Mesendoderm (in vitro differentiated cells): ENCODE measurements at regions not wholly inside any gene's neighbourhood (a gene's known extent, or its start where the extent isn't known, plus 50 kb on each side); places are given as distances from the start of the nearest gene placed in this dataset.

Experiments used
- DNase-seq: peaks from one replicate; pipeline ENCODE4 v3.0.0; 2013
- H2AK5ac ChIP-seq: 2 replicates; pipeline ENCODE4 v1.6.1; 2013; ENCODE audit warnings: low read length, inconsistent platforms
- H2BK120ac ChIP-seq: 2 replicates; pipeline ENCODE4 v1.6.1; 2013; ENCODE audit warnings: low read depth, mild to moderate bottlenecking, low read length, moderate library complexity, mixed read lengths
- H2BK15ac ChIP-seq: replicated peaks from 2 replicates; pipeline ENCODE4 v1.6.1; 2013; ENCODE audit warnings: low read depth, mild to moderate bottlenecking, moderate library complexity
- H2BK5ac ChIP-seq: 2 replicates; pipeline ENCODE4 v1.6.1; 2013; ENCODE audit warnings: low read length, inconsistent platforms
- H3K18ac ChIP-seq: 2 replicates; pipeline ENCODE4 v1.6.1; 2013; ENCODE audit warnings: mild to moderate bottlenecking, low read length, mixed read lengths
- H3K23ac ChIP-seq: one replicate; pipeline ENCODE4 v1.6.1; 2013; ENCODE audit warnings: low read length
- H3K27ac ChIP-seq: 2 replicates; pipeline ENCODE4 v1.5.1; 2013; ENCODE audit warnings: low read depth, mild to moderate bottlenecking, inconsistent platforms, low read length, moderate library complexity
- H3K27me3 ChIP-seq: 2 replicates; pipeline ENCODE4 v1.6.1; 2013; ENCODE audit warnings: low read length, control low read depth, mild to moderate bottlenecking, inconsistent platforms; ENCODE audit not compliant: insufficient read depth, poor library complexity
- H3K36me3 ChIP-seq: 2 replicates; pipeline ENCODE4 v1.6.1; 2013; ENCODE audit warnings: low read length, inconsistent platforms; ENCODE audit not compliant: control insufficient read depth, insufficient read depth
- H3K4ac ChIP-seq: one replicate; pipeline ENCODE4 v1.6.1; 2013; ENCODE audit warnings: low read depth, mild to moderate bottlenecking, low read length, moderate library complexity
- H3K4me1 ChIP-seq: 2 replicates; pipeline ENCODE4 v1.6.1; 2013; ENCODE audit warnings: low read depth, low read length, inconsistent platforms; ENCODE audit not compliant: control insufficient read depth
- H3K4me2 ChIP-seq: 2 replicates; pipeline ENCODE4 v1.6.1; 2013; ENCODE audit warnings: low read length
- H3K4me3 ChIP-seq: 2 replicates; pipeline ENCODE4 v1.5.1; 2013; ENCODE audit warnings: mild to moderate bottlenecking, low read length
- H3K56ac ChIP-seq: one replicate; pipeline ENCODE4 v1.6.1; 2013; ENCODE audit warnings: low read length
- H3K79me1 ChIP-seq: 2 replicates; pipeline ENCODE4 v1.6.1; 2013; ENCODE audit warnings: low read length, inconsistent platforms
- H3K79me2 ChIP-seq: 2 replicates; pipeline ENCODE4 v1.6.1; 2013; ENCODE audit warnings: mild to moderate bottlenecking, low read length; ENCODE audit not compliant: control insufficient read depth, insufficient read depth
- H3K9ac ChIP-seq: 2 replicates; pipeline ENCODE4 v1.6.1; 2013; ENCODE audit warnings: low read length, inconsistent platforms
- H4K5ac ChIP-seq: one replicate; pipeline ENCODE4 v1.6.1; 2013; ENCODE audit warnings: low read length
- H4K8ac ChIP-seq: one replicate; pipeline ENCODE4 v1.6.1; 2013; ENCODE audit warnings: low read depth, mild to moderate bottlenecking, control low read depth, low read length, moderate library complexity
- WGBS: extraction: QIAGEN DNeasy Blood & Tissue Kit; methylation state at CpG from one replicate; pipeline ENCODE4 v1.1.7; 2013; ENCODE audit warnings: low lambda C conversion rate, missing lambda C conversion rate; ENCODE audit not compliant: insufficient coverage; ENCODE audit errors: extremely low coverage; 5-methylcytosine and 5-hydroxymethylcytosine counted together

- WGBS: no CpG with 5 or more reads among the region's 1 CpG
- DNase-seq: no peak
- H3K9ac ChIP-seq: no peak overlapping the region
- no peaks in the 10 kb centered on the region for H3K27me3 ChIP-seq
- H3K4me1 ChIP-seq: no peaks in the 10 kb centered on the region
- no peaks in the 10 kb centered on the region for H3K79me2 ChIP-seq
- H4K8ac ChIP-seq: no peak overlapping the region
- no peak overlapping the region for H2BK15ac ChIP-seq
- no peak overlapping the region for H3K4me2 ChIP-seq
- no peaks in the 10 kb centered on the region for H3K36me3 ChIP-seq
- no peak overlapping the region for H4K5ac ChIP-seq
- no peak overlapping the region for H2AK5ac ChIP-seq
- no peaks in the 10 kb centered on the region for H3K79me1 ChIP-seq
- H3K18ac ChIP-seq: no peak overlapping the region
- H3K56ac ChIP-seq: no peak overlapping the region
- no peak overlapping the region for H3K27ac ChIP-seq
- H2BK5ac ChIP-seq: no peak overlapping the region
- H3K4ac ChIP-seq: no peak overlapping the region
- H3K23ac ChIP-seq: no peak overlapping the region
- H2BK120ac ChIP-seq: no peak overlapping the region
- H3K4me3 ChIP-seq: no peak overlapping the region
Measured at GRCh38 chr6:164195942-164196281, 781.4 kb downstream of the QKI start.

- no peak overlapping the region for H3K23ac ChIP-seq
- H3K79me1 ChIP-seq: no peaks in the 10 kb centered on the region
- no peaks in the 10 kb centered on the region for H3K4me1 ChIP-seq
- H3K27ac ChIP-seq: no peak overlapping the region
- H3K18ac ChIP-seq: no peak overlapping the region
- H3K4ac ChIP-seq: no peak overlapping the region
- no peak overlapping the region for H2BK15ac ChIP-seq
- H2BK5ac ChIP-seq: no peak overlapping the region
- H2AK5ac ChIP-seq: no peak overlapping the region
- H2BK120ac ChIP-seq: no peak overlapping the region
- no peak overlapping the region for H3K9ac ChIP-seq
- no peaks in the 10 kb centered on the region for H3K79me2 ChIP-seq
- H3K27me3 ChIP-seq: no peaks in the 10 kb centered on the region
- H4K8ac ChIP-seq: no peak overlapping the region
- no peak overlapping the region for H3K4me2 ChIP-seq
- no peak overlapping the region for H4K5ac ChIP-seq
- H3K4me3 ChIP-seq: no peak overlapping the region
- no peaks in the 10 kb centered on the region for H3K36me3 ChIP-seq
- no peak for DNase-seq
- no CpG with 5 or more reads among the region's 6 CpGs for WGBS
- H3K56ac ChIP-seq: no peak overlapping the region
Measured at GRCh38 chr6:164195278-164195941, 780.9 kb downstream of the QKI start.

- H3K27ac ChIP-seq: no peak overlapping the region
- WGBS: no CpG with 5 or more reads among the region's 4 CpGs
- no peaks in the 10 kb centered on the region for H3K79me2 ChIP-seq
- no peak overlapping the region for H3K56ac ChIP-seq
- H2BK15ac ChIP-seq: no peak overlapping the region
- no peak overlapping the region for H2BK5ac ChIP-seq
- H3K79me1 ChIP-seq: no peaks in the 10 kb centered on the region
- no peak overlapping the region for H2AK5ac ChIP-seq
- no peak overlapping the region for H3K4me3 ChIP-seq
- H3K4me2 ChIP-seq: no peak overlapping the region
- no peak for DNase-seq
- no peak overlapping the region for H2BK120ac ChIP-seq
- no peak overlapping the region for H4K8ac ChIP-seq
- no peak overlapping the region for H3K23ac ChIP-seq
- no peaks in the 10 kb centered on the region for H3K36me3 ChIP-seq
- no peak overlapping the region for H3K18ac ChIP-seq
- no peak overlapping the region for H3K4ac ChIP-seq
- H4K5ac ChIP-seq: no peak overlapping the region
- H3K4me1 ChIP-seq: no peaks in the 10 kb centered on the region
- no peak overlapping the region for H3K9ac ChIP-seq
- H3K27me3 ChIP-seq: no peaks in the 10 kb centered on the region
Measured at GRCh38 chr6:164188861-164189260, 774.3 kb downstream of the QKI start.

- no peak overlapping the region for H2AK5ac ChIP-seq
- no peaks in the 10 kb centered on the region for H3K27me3 ChIP-seq
- H3K79me2 ChIP-seq: no peaks in the 10 kb centered on the region
- no peak overlapping the region for H3K4me3 ChIP-seq
- no peak overlapping the region for H3K18ac ChIP-seq
- DNase-seq: no peak
- no peak overlapping the region for H3K4me2 ChIP-seq
- H3K36me3 ChIP-seq: no peaks in the 10 kb centered on the region
- no peak overlapping the region for H2BK5ac ChIP-seq
- H3K23ac ChIP-seq: no peak overlapping the region
- H2BK120ac ChIP-seq: no peak overlapping the region
- WGBS: no CpG with 5 or more reads among the region's 7 CpGs
- no peak overlapping the region for H2BK15ac ChIP-seq
- no peak overlapping the region for H4K8ac ChIP-seq
- H3K4ac ChIP-seq: no peak overlapping the region
- no peaks in the 10 kb centered on the region for H3K4me1 ChIP-seq
- H3K27ac ChIP-seq: no peak overlapping the region
- no peak overlapping the region for H3K56ac ChIP-seq
- no peak overlapping the region for H3K9ac ChIP-seq
- H3K79me1 ChIP-seq: no peaks in the 10 kb centered on the region
- no peak overlapping the region for H4K5ac ChIP-seq
Measured at GRCh38 chr6:164185471-164185871, 771.0 kb downstream of the QKI start.

GRCh38 chr6:164184410-164184809 is 769.9 kb downstream of the QKI start:
- no peaks in the 10 kb centered on the region for H3K27me3 ChIP-seq
- no peaks in the 10 kb centered on the region for H3K36me3 ChIP-seq
- H3K4ac ChIP-seq: no peak overlapping the region
- H2BK120ac ChIP-seq: no peak overlapping the region
- H3K23ac ChIP-seq: no peak overlapping the region
- no peak overlapping the region for H2AK5ac ChIP-seq
- H4K8ac ChIP-seq: no peak overlapping the region
- no peak overlapping the region for H3K56ac ChIP-seq
- no CpG with 5 or more reads among the region's 4 CpGs for WGBS
- H2BK5ac ChIP-seq: no peak overlapping the region
- no peaks in the 10 kb centered on the region for H3K4me1 ChIP-seq
- no peak overlapping the region for H3K27ac ChIP-seq
- H3K4me3 ChIP-seq: no peak overlapping the region
- no peak overlapping the region for H3K9ac ChIP-seq
- H3K79me2 ChIP-seq: no peaks in the 10 kb centered on the region
- no peak overlapping the region for H2BK15ac ChIP-seq
- no peak overlapping the region for H4K5ac ChIP-seq
- H3K4me2 ChIP-seq: no peak overlapping the region
- no peak overlapping the region for H3K18ac ChIP-seq
- DNase-seq: no peak
- H3K79me1 ChIP-seq: no peaks in the 10 kb centered on the region

- Histone ChIP-seq H2AK5ac (no peak overlapping the region), H3K27ac (no peak overlapping the region), H2BK5ac (no peak overlapping the region), H3K36me3 (no peaks in the 10 kb centered on the region), H2BK15ac (no peak overlapping the region), H3K4me2 (no peak overlapping the region), H2BK120ac (no peak overlapping the region), H3K23ac (no peak overlapping the region), H3K4me1 (no peaks in the 10 kb centered on the region), H3K4ac (no peak overlapping the region), H3K79me1 (no peaks in the 10 kb centered on the region), H3K27me3 (no peaks in the 10 kb centered on the region), H4K5ac (no peak overlapping the region), H3K18ac (no peak overlapping the region), H3K79me2 (no peaks in the 10 kb centered on the region), H3K4me3 (no peak overlapping the region), H3K56ac (no peak overlapping the region), H3K9ac (no peak overlapping the region), H4K8ac (no peak overlapping the region)
- no CpG with 5 or more reads among the region's 6 CpGs for WGBS
- DNase-seq: no peak
Measured at GRCh38 chr6:164183556-164184123, 769.1 kb downstream of the QKI start.
